Neural progenitor cell (in vitro differentiated cells): ENCODE measurements at regions not wholly inside any gene's neighbourhood (a gene's known extent, or its start where the extent isn't known, plus 50 kb on each side); places are given as distances from the start of the nearest gene placed in this dataset.

Experiments used
- CTCF ChIP-seq: fragments of 200-600 bp; sonication (generic); IDR thresholded peaks from 2 replicates; pipeline ENCODE4 v1.5.1; 2017; ENCODE audit warnings: antibody characterized with exemption, mild to moderate bottlenecking
- EZH2 ChIP-seq: fragments of 200-600 bp; sonication (generic); IDR thresholded peaks from 2 replicates; pipeline ENCODE4 v1.6.1; 2017; ENCODE audit warnings: antibody characterized with exemption, mild to moderate bottlenecking, moderate library complexity
- EZH2phosphoT487 ChIP-seq: fragments of 200-600 bp; sonication (generic); IDR thresholded peaks from 2 replicates; pipeline ENCODE4 v1.6.1; 2017; ENCODE audit warnings: antibody characterized with exemption

GRCh38 chr3:151985787-151986430, 112.5 kb downstream of the SUCNR1 start:
- no peak for TF ChIP-seq CTCF
- no peak for TF ChIP-seq EZH2
- no peak for TF ChIP-seq EZH2phosphoT487
